ENCODE measurements at regions not wholly inside any gene's neighbourhood (a gene's known extent, or its start where the extent isn't known, plus 50 kb on each side); places are given as distances from the start of the nearest gene placed in this dataset.

GRCh38 chr3:69540706-69541581 is 155.1 kb upstream of the FRMD4B start:
- in situ Hi-C loops (cut with MboI; ENCODE audit: low sequenced_read_pairs): no loop called here

GRCh38 chr3:69539134-69539533 is 153.2 kb upstream of the FRMD4B start:
- in situ Hi-C loops (cut with MboI; ENCODE audit: low sequenced_read_pairs): no loop called here

- in situ Hi-C loops (cut with MboI; ENCODE audit: low sequenced_read_pairs): no loop called here
Measured at GRCh38 chr3:69538281-69538680, 152.4 kb upstream of the FRMD4B start.

GRCh38 chr3:69536306-69537020 is 150.6 kb upstream of the FRMD4B start:
- in situ Hi-C loops (cut with MboI; ENCODE audit: low sequenced_read_pairs): no loop called here

- in situ Hi-C loops (cut with MboI; ENCODE audit: low sequenced_read_pairs): no loop called here
Measured at GRCh38 chr3:69535613-69536012, 149.7 kb upstream of the FRMD4B start.

GRCh38 chr3:69532547-69533224 is 146.8 kb upstream of the FRMD4B start:
- in situ Hi-C loops (cut with MboI; ENCODE audit: low sequenced_read_pairs): no loop called here

GRCh38 chr3:69531576-69532546 is 146.0 kb upstream of the FRMD4B start:
- in situ Hi-C loops (cut with MboI; ENCODE audit: low sequenced_read_pairs): no loop called here

GRCh38 chr3:69530554-69530953 is 144.7 kb upstream of the FRMD4B start:
- in situ Hi-C loops (cut with MboI; ENCODE audit: low sequenced_read_pairs): no loop called here

- in situ Hi-C loops (cut with MboI; ENCODE audit: low sequenced_read_pairs): no loop called here
Measured at GRCh38 chr3:69527498-69527897, 141.6 kb upstream of the FRMD4B start.

- in situ Hi-C loops (cut with MboI; ENCODE audit: low sequenced_read_pairs): no loop called here
Measured at GRCh38 chr3:69524816-69525215, 138.9 kb upstream of the FRMD4B start.

GRCh38 chr3:69521286-69521685 is 135.4 kb upstream of the FRMD4B start:
- in situ Hi-C loops (cut with MboI; ENCODE audit: low sequenced_read_pairs): no loop called here

- in situ Hi-C loops (cut with MboI; ENCODE audit: low sequenced_read_pairs): no loop called here
Measured at GRCh38 chr3:69511361-69511760, 125.5 kb upstream of the FRMD4B start.

GRCh38 chr3:69510481-69511030 is 124.7 kb upstream of the FRMD4B start:
- in situ Hi-C loops (cut with MboI; ENCODE audit: low sequenced_read_pairs): no loop called here

- in situ Hi-C loops (cut with MboI; ENCODE audit: low sequenced_read_pairs): no loop called here
Measured at GRCh38 chr3:69509288-69509687, 123.4 kb upstream of the FRMD4B start.

- in situ Hi-C loops (cut with MboI; ENCODE audit: low sequenced_read_pairs): no loop called here
Measured at GRCh38 chr3:69505770-69506407, 120.0 kb upstream of the FRMD4B start.

GRCh38 chr3:69504232-69504631 is 118.3 kb upstream of the FRMD4B start:
- in situ Hi-C loops (cut with MboI; ENCODE audit: low sequenced_read_pairs): no loop called here

GRCh38 chr3:69500604-69501003 is 114.7 kb upstream of the FRMD4B start:
- in situ Hi-C loops (cut with MboI; ENCODE audit: low sequenced_read_pairs): no loop called here

- in situ Hi-C loops (cut with MboI; ENCODE audit: low sequenced_read_pairs): no loop called here
Measured at GRCh38 chr3:69499899-69500421, 114.1 kb upstream of the FRMD4B start.

- in situ Hi-C loops (cut with MboI; ENCODE audit: low sequenced_read_pairs): no loop called here
Measured at GRCh38 chr3:69499422-69499821, 113.5 kb upstream of the FRMD4B start.

Data from HL-60/S4 treated with retinoic acid at 250 ng/mL for 4 days and 3 days (cell line).